Stimulated activated CD4-positive, alpha-beta T cell treated with anti-CD3 and anti-CD28 coated beads, Interleukin-15, amount 100 ng/mL, for 1 hour (primary cell): ENCODE measurements at regions not wholly inside any gene's neighbourhood (a gene's known extent, or its start where the extent isn't known, plus 50 kb on each side); places are given as distances from the start of the nearest gene placed in this dataset.

ENCODE experiments used
- DNase-seq, 2 donors: peaks; one replicate each; pipeline ENCODE4 v3.0.0-alpha.2; 2020; ENCODE audit warnings: low read depth in 1 of 2, low spot score in 1 of 2

DNA sequence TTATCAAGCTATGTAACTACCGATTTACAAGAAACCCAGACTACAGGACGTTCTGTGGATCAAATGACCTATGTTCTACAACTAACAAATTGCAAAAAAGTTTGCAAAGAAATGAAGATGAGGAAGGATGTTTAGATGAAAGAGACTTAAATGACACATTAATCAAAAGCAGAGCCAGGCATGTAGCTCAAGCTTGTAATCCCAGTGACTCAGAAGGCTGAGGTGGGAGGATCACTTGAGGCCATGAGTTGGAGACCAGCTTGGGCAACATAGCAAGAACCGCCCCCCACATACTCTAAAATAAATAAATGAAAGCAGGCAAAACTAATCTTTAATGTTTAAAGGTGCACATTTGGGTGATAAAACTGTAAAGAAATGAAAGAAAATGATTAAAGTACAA, 331.9 kb downstream of the BTG1 start:
- no peak for DNase-seq

DNA sequence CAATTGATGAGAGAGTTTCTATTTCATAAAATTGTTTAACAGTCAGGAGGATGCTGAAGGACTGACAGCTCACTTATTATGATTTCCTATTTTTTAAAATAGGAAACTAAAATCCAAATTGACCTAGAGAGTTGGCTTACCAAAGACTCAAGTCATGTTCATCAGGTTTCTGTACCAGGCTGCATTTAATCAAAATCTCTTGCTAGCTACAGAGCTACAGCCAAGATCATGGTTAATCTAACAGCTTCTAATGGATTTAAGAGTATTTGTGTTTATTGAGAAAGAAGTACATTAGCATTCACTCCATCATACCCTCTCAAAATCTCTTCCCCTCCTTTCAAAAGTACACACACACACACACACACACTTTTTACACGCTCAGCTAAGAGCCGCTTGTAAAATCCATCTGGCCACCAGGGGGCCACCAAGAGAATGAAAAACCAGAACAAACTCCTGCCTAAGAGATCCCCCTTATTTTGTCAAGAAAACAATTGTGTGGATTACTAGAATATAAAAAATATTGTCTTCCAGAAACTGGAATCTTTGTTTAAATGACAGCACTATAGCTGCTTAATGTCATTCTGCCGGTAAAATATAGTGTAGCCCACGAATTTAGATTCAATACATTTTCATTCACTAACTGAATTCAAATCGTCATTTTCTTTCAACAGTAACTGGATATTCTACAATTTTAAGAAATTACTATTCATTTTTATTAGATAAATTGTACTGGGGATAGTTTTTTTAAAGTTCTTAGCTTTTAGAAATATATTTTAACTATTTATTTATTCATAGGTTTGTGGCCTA, 334.0 kb downstream of the BTG1 start:
- DNase-seq = peak; percentile 52 to 70

DNA sequence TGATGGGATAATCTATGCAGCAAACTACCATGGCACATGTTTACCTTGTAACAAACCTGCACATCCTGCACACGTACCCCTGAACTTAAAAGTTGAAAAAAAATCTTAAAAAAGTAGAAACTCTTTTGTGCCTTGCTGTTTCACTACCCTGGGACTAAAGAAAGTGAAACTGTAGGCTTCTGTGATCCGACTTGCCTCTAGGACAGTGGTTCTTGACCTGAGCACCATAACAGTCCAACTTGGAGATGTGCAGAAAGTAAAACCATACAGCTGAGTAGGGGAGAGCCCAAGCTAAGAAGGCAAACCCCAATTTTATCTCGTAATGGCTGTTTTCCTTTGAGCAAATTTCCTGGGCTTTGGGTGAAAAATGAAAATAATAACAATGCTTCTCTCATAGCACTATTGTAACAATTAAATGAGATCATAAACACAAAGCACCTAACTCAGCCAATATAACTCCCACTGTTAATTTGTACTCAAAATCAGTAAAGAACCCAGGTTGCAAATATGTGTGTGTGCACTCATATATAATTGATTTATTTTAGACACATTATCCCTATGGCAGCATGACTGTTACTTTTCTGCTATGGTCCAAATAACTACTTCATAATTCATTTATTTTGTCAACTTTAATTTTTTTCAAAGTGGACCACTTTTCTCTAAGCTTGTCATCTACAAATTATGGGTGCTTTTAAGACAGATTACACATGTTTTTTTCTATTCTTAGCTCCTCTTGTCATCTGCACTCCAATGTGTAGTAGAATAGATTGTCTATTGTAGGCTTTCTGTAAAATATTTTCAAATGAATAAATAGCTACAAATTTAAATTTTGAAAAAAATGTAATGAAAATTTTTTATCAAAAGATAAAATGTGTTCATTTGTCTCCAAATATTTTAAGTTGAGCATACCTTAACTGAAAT, 334.9 kb downstream of the BTG1 start:
- no peak for DNase-seq

DNA sequence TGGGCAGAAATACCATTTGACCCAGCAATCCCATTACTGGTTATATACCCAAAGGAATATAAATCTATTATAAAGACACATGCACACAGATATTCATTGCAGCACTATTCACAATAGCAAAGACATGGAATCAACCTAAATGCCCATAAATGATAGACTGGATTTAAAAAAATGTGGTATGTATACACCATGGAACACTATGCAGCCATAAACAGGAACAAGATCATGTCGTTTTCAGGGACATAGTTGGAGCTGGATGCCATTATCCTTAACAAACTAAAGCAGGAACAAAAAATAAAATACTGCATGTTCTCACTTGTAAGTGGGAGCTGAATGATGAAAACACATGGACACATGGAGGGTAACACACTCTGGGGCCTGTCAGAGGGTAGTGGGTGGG, 335.6 kb downstream of the BTG1 start:
- no peak for DNase-seq

DNA sequence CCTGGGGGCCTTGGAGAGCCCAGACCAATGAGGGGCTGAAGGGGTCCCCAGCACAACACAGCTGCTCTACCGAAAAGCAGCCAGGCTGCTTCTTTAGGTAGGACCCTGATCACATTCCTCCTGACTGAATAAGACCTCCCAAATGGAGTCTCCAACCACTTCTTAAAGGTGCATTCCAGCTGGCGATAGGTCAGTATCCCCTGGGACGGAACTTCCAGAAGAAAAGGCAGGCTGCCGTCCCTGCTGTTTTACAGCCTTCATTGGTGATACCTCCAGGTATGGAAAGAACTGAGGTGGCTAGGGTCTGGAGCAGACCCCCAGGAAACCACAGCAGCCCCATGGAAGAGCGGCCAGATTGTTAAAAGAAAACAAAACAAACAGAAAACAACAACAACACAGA, 340.6 kb downstream of the BTG1 start:
- DNase-seq = no peak

DNA sequence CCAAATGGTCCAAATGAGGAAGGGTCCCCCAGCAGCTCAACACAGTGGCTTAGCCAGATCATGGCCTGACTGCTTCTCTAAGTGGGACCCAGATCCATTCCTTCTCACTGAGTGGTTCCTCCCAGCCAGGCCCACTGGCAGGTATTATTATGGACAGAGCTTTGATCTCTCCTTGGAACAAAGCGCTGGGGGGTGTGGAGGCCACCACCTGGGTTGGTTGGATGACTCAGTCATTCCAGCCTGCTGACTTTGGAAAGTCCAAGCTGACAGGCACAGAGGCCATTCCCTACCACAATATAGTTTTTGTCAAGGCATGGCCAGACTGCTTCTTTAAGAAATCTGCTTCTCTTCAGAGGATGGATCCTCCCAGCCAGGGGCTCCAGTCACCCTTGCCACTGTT, 341.1 kb downstream of the BTG1 start:
- no peak for DNase-seq

DNA sequence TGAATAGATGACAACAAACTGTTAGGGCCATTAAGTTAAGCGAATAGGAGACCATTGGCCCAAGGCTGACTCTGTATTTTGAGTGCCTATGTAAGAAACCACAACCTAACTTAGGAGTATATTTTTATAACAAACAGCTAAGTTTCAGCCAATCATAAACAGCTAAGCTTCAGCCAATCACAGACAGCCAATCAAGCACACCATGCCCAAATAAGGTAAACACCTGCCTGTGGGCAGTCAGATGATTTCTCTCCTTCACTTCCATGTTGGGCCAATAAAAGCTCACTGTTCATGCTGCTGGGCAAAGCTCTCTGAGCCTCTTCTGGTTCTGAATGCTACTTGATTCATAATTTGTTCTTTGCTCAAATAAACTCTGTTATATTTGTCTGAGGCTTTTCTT, 344.6 kb downstream of the BTG1 start:
- DNase-seq = no peak

DNA sequence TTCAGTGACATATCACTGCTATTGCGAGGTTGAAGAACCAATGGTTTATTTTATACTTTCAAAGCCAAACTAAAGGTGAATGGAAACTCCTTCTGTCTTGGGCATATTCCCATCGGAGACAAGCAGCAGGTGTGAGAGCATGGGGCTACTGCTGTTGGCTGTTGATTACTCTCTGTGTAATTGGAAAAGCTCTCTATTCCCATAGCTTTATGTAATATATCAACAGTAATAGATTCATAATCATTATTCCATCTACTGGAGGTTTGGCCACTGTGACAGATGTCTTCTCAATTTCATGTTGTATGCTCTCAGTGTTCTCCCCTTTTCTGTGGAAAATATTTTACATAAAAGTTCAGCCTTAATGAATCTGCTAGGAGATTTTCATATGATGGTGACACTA, 352.0 kb downstream of the BTG1 start:
- no peak for DNase-seq

DNA sequence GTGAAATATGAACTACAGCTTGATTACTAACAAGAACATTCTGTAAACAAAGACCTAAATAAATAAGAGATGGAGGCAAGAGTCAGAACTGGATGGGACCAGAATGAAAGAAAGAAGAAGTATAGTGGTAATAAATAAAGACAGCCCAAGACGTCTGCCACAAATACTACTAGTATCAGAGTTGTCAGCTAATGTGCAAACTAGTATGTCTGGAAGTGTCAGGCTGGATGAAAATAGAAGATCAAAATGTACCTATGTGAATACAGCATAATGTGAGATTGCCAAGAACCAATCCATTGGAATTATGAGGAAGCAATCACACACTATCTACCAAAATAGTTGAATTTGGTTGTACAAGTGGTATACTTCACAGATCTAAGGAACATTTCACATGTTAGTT, 353.0 kb downstream of the BTG1 start:
- DNase-seq = no peak

DNA sequence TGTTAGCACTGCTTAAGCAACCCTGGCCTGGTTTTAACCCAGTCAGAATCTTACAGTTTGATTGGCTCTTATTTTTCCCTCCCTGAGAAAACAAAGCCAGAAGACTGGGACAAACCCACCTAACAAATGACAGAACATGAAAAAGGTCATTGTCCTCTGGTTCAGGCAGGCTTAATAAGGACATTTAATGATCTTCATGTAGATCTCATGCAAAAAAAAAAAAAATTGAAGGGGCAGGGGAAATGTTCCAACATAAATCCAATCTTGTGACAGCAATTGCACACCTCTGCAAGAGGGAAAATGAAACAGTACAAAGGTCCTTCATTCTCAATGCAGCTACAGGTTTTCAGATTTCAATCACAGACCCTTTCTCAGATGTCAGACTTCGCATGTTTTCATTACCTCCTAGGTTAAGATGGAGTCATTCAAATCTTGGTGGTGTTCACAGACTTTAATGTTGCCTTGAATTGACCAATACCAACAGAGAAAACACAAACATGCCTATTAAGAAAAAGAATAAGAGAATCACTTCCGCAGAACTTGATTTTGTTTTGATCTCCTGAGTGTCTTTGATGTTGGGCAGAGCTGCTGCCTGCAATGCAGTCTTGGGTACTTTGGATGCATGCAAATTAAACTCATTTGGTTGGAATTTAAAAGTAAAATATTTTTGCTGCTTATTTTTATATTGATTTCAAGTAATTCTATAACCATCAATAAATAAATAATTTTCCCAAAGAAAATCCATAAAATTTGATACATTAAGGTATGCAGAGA, 359.0 kb downstream of the BTG1 start:
- DNase-seq = no peak

DNA sequence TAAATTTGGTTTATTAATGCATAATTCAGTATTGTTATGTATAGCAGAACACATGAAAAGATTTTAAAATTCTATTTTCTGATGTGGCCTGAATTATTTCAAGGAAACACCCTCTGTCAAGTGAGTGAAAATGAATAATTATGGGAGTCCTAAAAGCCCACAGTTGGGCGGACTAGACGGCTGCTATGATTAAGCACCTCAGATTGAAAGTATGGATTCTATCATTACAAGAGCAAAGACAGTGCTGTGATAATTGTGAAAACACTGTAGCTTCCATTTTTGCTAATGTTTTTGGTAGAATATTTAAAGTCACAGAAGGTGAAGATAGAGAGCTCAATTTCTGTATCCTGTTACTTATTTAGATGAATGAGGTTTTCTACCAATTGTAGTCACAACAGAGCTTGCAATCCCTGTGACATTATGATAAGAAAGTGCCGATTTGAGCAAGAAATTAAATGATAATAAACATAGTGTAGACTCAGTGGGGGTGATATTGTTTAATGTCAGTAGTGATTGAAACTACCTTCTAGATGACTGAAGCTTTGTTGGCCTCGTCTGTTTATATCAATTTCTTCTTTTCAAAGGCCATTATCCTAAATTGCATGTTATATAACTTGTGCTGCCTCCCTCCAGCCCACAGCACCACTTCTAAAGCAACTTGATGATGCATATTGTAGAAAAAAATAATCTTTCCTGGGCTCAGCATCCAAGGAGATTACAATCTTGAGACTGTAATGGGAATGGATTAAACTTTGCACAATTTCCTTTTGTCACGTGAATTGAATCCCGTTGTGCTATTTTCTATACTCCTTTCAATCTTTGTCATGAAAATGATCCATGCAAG, 359.8 kb downstream of the BTG1 start:
- DNase-seq = no peak

DNA sequence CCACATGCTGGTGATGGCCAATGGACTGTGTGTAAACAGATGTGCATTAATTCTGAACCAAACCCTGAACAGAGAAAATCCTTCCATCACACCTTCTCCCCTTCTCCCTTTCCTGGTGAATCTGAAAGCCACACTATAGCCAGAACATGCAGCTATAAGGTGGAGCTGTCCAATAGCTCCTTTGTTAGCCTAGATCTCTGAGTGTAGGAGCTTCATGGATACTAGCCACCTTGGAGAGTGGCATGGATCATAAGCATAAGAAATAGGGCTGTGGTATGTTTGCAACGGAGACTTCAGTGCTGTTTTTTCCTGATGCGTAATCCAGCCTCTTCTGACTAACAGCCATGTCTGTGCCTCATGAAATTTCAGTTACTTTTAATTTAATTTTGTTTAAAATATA, 364.5 kb downstream of the BTG1 start:
- no peak for DNase-seq

DNA sequence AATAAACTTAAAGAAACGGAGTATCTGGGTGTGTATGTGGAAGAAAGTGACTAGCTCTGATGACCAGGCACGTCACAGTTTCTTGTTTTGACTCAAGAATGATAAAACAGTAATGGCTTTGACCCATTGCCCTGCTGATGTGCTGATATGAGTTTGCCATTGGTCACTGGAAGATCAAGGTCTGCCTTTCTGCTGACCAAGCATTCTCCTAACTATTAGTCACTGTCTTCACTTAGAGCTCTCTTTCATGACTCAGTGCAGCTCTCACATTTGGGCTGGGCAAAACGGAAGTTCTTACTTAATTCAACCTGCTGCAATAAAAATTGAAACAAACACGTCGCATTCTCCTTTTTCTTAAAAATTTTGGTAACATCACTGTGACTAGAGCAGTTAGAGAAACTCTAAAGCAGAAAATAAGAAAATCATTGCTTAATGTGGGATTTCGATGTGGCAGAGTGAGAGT, 366.7 kb downstream of the BTG1 start:
- DNase-seq = peak in 1 of 2 donors; percentile 2

DNA sequence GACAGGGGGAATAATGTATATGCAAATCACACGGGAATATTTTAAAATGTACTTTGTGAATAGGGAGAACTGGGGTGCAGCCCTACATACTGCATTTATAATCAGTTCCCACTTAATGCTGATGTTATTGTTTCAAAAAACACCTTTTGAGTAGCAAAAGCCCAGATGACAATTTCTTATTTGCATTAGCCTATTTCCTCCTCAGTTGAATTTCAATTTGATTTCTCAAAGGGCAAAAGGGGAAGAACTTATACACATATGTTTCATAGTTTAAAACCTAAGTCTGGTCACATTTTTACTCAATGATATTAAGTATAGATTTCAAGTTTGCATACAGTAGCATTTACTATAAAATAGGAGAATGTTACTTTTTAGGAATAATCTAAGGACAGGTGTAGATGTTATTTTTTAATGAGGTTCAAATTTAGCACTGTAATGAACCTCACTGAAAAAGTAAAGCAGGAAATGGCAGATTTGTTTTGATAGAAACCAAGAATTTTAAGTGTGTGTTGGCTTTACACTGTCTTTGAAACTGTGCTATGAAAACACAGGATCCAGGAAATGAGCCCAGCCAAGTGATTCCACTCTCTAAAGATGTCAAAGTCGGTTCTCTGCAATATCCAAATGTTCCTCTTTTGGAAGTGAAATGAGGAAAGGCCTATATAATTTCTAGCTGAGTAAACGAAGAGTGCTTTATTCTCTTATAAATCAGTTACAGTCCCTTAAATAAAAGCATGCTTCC, 367.4 kb downstream of the BTG1 start:
- DNase-seq = no peak

DNA sequence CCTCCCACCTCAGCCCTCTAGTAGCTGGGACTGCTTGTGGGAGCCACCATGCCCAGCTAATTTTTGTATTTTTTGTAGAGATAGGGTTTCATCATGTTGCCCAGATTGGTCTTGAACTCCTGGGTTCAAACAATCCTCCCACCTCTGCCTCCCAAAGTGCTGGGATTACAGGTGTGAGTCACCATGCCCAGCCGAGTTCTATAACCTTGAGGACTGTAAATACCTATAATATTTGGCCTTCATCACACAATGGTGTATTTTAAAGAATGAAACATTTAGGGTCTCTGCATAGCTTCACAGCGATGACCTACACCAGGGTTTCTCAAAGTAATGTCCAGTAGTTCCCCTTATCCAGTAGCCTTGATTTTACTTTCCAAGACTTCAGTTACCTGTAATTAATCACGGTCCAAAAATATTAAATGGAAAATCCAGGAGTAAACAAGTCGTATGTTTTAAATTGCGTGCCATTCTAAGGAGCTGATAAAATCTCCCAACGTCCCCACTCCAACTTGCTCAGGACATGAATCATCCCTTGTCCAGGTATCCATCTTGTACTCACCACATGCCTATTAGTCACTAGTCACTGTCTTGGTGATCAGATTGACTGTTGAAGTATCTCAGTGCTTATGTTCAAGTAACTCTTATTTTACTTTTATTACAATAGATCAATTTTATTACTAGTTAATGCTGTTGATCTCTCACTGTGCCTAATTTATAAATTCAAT, 368.2 kb downstream of the BTG1 start:
- no peak for DNase-seq

DNA sequence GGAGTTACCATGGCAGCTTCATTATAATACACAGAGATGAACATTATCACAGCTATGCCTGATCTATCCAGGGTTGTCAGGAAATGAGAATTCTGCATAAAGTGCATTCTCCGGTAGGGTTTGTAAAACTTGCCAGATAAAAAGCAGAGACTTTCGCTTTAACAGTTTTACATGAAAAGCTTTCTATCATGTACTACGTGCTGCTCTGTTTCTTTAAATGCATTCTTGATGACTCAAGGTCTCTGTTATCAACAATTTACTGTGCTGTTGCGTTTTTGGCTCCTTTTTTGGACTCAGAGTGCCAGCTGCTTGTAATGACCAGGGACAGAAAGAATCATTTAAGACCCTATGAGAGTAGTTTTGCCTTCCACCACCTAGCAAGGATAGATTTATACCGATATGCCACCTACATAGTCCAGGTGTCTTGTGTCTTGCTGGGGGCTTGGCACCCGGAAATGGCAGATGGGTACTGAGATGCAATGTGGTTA, 371.2 kb downstream of the BTG1 start:
- no peak for DNase-seq

DNA sequence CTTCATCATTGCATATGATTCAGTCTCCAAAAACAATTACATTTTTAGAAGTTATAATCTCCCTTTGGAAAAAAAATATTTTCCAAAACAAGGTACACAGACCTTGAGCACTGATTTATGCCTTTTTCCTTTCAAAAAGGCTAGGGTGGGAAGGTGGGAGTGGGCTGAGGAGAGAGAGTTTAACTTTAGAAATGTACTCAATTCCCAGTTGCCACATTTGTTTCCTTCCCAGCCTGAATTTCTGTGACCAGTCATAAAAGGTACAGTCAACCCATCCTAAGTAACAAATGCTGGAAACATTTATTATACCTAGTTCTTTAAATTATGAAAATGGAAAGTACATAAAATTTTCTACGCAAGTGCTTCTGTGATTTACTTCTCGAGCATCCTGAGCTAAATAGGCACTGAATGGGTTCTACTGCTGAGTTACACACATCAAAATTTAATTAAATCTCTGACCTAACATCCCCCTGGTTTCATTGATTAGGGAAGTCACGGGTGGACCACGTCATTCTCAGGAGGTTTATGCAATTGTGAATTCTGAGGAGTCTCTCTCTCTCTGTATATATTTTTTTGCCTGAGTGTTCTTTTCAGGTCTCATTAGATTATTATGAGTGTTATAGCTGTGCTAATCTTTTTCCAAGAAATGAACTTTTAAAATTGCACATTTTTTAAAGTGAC, 371.8 kb downstream of the BTG1 start:
- no peak for DNase-seq

DNA sequence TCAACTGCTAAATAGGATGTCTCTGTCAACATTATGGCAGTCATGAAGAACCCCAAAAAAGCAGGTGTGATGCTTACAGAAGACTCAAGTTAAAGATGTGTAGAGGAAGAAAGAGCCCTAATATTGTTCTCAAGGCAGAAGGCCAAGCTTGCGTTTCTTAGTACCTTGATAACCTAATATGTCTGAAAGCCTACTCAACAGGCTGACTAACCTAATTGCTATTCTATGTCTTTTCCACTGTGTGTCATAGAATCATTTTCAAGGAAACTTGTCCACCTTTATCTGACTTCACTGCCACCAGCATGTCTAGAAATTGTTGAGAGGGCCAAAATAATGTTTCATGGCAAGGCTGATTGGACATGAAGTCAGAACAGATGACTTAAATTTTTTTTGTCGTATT, 373.2 kb downstream of the BTG1 start:
- no peak for DNase-seq

DNA sequence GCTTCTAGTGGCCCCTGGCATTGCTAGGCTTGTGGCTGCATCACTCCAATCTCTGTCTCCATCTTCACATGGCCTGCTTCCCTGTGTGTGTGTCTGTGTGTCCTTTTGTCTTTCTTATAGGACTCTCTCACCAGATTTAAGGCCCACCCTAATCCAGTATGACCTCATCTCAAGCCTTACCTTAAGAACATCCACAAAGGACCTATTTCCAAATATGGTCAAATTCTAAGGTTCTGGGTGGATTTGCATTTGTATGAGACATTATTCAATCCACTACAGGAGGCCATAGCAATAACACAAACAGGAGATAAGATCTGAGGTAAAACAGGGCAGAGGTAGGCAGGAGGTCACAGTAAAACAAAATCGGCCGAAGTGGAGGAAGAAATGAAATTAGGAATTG, 375.9 kb downstream of the BTG1 start:
- DNase-seq = no peak
